ENCODE measurements at regions not wholly inside any gene's neighbourhood (a gene's known extent, or its start where the extent isn't known, plus 50 kb on each side); places are given as distances from the start of the nearest gene placed in this dataset.

DNA sequence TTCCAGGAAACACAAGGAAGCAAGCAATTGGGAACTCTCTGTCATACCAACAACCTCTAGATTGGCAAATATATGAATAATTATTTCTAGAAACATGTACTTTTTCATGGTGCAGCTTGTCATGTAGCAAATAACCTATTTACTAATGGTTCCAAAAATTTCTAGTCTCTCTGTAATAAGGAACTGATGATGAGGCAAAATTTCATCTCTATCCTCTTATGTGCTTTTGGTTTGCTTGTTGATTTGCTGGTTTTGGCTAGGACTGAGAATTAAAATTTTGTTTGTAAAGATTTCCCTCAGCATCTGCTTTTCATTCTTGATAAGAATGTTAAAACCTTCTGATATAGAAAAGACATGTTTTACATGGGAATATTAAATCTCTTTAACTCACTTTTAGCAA lies 123.2 kb upstream of the UFM1 start:
- TF ChIP-seq SNAI2 (CRISPR knock-in tag; IDR thresholded peaks at IDR 0.05) = no peak
- no peak for TF ChIP-seq ZFP3 (CRISPR knock-in tag; IDR thresholded peaks at IDR 0.05)
